NCI-H82 treated with DMSO at 0.1 percent for 48 hours (cell line): ENCODE measurements at regions not wholly inside any gene's neighbourhood (a gene's known extent, or its start where the extent isn't known, plus 50 kb on each side); places are given as distances from the start of the nearest gene placed in this dataset.
"Not testable (repeated sequence)": the region's sequence is repeated elsewhere in the genome, so short reads cannot be mapped to it uniquely, and the experiment has no call there.

ENCODE experiments used
- DNase-seq: peaks from one replicate; lab custom pipeline; 2025; ENCODE audit not compliant: unreplicated experiment; lab: John Stamatoyannopoulos, UW

GRCh38 chr2:176565641-176566323, 296.5 kb downstream of the MTX2 start:
- peak; percentile 27 for DNase-seq

DNA sequence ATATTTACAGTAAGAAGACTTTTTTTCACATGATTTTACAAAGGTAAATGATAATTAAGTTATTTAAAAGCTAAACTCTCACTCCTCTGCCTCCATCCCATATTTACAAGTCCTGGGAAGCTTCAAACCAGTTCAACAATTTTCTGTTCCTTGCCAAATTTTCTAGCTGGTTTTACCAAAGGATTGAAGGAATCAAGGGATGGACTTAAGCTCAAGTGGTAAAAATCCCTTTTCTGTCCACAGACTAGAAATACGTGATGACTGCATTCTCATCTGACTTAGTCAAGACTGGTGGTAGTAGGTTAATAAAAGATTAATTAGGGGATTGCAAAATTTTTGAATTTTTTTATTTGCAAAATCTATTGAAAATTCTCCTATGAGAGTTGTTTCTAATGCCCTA, 297.3 kb downstream of the MTX2 start:
- DNase-seq: no peak

GRCh38 chr2:176566961-176567360, 297.7 kb downstream of the MTX2 start:
- no peak for DNase-seq

DNA sequence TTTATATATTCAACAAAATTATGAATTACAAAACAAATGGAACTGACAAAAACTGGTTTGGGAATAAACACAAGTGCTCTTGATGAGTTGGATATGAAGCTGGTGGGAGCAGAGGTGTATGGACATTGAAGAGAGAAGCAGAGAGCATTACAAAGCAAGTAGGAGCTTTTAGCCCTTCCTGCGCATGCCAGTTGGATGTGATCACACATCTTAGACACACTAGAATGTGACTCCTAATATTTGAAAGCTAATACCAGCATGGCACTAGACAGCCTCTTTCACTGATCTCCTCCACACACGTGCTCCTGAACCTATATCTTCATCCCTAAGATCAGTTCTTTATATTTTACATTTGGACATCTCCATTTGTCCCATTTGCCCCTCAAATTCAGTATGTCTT, 298.1 kb downstream of the MTX2 start:
- DNase-seq: no peak

DNA sequence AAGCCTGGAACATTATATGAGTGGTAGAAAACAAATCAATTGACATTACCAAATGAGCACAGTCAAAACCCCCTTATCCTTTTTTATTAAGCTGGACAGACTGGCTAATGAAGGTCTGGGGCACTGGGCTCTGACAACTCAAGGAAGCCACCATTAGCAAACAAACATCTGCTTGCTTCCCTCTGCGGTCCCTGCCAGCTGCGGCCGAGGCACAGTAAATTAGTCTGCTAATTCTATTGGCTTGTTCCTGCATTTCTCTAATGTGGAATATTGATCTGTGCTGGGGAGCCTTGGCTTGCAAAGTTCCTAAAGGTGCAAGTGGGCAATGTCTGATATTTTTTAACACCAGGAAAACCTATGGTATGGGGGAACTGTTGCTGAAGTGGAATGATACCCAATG, 300.3 kb downstream of the MTX2 start:
- no peak for DNase-seq

GRCh38 chr2:176573612-176574483, 304.6 kb downstream of the MTX2 start:
- no peak for DNase-seq

DNA sequence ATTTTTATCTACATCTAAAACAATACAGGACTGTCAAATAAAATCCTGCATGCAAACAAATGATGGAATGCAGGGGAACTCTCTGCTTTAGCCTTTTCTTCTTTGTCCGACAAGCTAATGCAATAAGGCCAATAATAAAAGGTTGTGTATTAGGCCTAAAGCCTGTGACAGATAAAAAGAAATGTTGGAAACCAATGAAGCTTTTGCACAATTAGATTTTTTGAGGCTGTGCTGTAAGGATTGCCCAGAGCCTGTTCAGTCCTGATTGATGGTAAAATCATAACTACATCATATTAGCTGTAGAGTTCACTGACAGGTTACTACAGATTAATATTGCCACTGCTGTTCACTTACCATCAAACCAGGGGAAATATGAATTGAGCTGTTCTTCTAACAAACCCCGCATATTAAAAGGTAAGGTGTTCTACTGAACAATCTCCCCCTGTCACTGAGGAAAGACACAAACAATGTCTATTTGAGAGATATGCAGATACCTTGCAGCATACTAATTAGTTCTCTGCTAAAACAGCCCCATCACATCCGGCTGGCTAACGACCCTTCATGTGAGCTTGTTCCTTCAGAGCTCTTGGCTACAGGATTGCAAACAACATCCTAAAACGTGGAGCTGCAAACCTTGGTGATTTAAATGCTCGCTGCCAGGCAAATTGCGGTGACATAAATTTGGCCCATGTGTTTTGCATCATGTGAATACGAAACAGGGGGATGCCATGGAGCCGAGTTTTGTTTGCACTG, 305.4 kb downstream of the MTX2 start:
- DNase-seq: no peak

DNA sequence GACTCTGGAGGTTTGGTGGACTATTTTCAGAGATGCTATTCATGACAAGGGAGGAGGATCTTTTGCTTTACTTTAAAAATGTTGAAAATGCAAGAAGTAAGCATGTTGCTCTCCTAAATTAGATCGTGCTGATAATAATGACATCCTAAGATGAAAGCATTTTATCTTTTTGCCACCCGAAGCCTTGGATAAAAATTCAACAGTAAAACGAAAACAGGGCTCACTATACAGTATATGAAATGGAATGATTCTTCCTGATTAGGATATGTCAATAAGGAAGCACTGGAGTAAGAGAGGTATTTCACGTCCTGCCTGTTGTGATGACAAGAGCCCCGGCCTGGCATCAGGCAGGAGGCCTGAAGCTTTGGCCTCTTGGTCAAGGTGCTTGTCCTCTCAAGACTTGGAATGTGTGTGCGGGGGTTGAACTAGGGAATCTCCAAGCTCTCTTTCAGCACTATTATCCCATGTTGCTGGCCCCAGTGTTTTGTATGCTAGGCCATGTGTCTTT, 306.0 kb downstream of the MTX2 start:
- no peak for DNase-seq

DNA sequence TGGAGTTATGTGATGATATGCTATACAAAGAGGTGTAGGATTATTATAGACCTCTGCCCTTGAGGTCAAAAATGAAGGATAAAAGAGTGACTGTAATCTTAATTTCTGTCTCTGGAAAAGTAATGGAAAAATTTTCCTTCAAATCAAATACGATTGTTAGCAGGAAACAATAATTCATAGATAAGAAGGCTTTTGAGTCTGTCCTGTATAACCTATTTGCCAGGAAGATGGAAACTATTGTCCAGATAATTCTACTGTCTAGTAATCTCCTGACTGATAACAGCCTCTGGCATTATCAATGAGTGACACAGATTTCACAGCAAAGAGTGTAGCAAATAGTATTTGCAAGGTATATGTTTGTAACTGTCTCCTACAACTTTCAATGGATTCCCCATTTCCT, 307.8 kb downstream of the MTX2 start:
- no peak for DNase-seq

GRCh38 chr2:176578292-176578691, 309.1 kb downstream of the MTX2 start:
- DNase-seq: not testable (repeated sequence)

DNA sequence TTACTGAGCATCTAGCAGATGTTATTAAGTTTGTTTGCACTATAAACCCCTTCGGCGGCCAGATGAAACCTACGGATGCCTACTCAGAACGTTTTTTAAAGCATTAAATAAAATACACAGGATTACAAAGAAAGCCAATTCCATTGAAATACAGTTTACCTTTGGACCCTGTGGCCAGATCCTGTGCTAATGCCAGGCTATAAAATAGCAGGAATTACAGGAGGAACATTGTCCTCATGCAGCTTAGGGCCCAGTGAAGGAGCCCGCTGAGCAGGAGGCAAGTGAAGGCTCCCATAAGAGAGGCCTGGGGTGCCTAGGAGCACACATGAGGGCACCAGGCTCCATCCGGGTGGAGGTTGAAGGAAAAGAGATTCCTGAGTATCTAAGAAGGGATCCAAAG, 310.4 kb downstream of the MTX2 start:
- DNase-seq: no peak

- DNase-seq: no peak
Observed at GRCh38 chr2:176581557-176582165, 312.4 kb downstream of the MTX2 start.

GRCh38 chr2:176582176-176582575, 312.9 kb downstream of the MTX2 start:
- DNase-seq: no peak

DNA sequence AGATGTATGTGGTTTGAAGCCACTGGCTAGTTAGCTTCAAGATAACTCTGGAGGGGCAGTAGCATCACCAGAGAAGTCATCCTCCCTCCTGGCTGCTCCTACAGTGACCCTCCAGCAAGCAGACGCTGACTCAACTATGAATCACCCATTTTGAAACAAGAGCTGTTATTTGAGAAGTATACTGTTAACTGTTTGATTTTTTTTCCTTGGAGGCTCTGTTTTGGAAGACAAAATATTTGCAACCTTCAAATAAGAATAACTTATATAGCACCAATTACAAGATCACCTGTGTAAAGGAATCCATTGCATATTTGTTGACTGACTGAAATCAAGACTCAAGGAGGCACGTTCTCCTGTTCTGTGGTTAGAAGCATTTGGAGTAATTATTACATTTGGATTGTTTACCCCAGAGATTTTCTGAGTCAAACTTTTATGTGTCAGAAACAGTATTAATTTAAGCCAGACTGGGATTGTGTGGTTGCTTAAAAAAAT, 313.8 kb downstream of the MTX2 start:
- DNase-seq: no peak

DNA sequence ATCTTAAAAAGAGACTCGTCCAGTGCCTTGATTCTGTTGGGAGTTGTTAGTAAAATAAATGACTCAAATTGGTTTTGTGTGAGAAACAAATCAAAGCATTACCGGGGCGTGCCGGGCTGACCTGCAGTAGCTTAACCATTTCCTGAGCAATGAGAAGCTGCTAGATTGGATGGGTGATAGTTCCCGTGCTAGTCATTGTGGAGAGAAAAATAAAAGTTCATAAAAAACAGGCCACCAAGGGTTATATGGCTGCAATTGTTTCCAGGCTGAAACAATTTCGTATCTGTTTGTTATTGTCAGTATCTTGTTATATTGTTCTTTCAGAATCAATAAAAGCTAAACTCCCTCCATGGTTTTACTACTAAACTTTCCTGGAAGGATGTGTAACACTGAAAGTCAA, 314.4 kb downstream of the MTX2 start:
- no peak for DNase-seq

- no peak for DNase-seq
Observed at GRCh38 chr2:176584333-176584732, 315.1 kb downstream of the MTX2 start.

GRCh38 chr2:176585291-176585690, 316.0 kb downstream of the MTX2 start:
- no peak for DNase-seq

DNA sequence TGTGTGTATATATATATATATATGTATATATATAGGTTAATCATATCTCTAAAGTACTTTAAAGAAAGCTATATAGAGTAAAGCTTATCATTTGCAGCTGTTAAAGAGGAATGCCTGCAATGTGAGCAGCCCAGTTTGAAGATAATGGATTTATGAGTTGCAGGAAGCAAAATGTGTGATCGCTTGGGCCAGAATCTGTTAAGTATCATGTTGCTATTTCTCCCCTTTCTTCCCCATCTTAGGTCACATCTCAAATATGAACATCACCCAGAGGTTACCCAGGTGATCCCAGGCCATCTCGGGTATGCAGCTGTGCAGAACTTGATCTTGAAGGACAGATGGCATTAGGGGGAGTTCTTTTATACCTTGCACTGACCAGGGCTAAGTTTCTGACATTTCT, 316.5 kb downstream of the MTX2 start:
- DNase-seq: no peak

- DNase-seq: no peak
Observed at GRCh38 chr2:176589287-176589686, 320.0 kb downstream of the MTX2 start.

- DNase-seq: no peak
Observed at GRCh38 chr2:176589825-176590440, 320.7 kb downstream of the MTX2 start.

- DNase-seq: peak; percentile 66
Observed at GRCh38 chr2:176592216-176592615, 323.0 kb downstream of the MTX2 start.
